ENCODE measurements at regions not wholly inside any gene's neighbourhood (a gene's known extent, or its start where the extent isn't known, plus 50 kb on each side); places are given as distances from the start of the nearest gene placed in this dataset.

- no peak for DNase-seq (ENCODE audit: low read depth)
- H3K4me3 ChIP-seq (ENCODE audit: low read depth, low read length): no peak overlapping the region
- TF ChIP-seq CTCF (IDR thresholded peaks at IDR 0.05; ENCODE audit: low read depth, low read length, missing control alignments): no peak
These were observed 847.7 kb downstream of the ROBO2 start for GRCh38 chr3:77887611-77888010.

- no peak overlapping the region for H3K4me3 ChIP-seq (ENCODE audit: low read depth, low read length)
- no peak for TF ChIP-seq CTCF (IDR thresholded peaks at IDR 0.05; ENCODE audit: low read depth, low read length, missing control alignments)
- DNase-seq (ENCODE audit: low read depth): no peak
These were observed 849.7 kb downstream of the ROBO2 start for GRCh38 chr3:77889616-77890015.

- no peak for TF ChIP-seq CTCF (IDR thresholded peaks at IDR 0.05; ENCODE audit: low read depth, low read length, missing control alignments)
- DNase-seq (ENCODE audit: low read depth): no peak
- H3K4me3 ChIP-seq (ENCODE audit: low read depth, low read length): no peak overlapping the region
These were observed 858.7 kb downstream of the ROBO2 start for GRCh38 chr3:77898621-77899020.

DNA sequence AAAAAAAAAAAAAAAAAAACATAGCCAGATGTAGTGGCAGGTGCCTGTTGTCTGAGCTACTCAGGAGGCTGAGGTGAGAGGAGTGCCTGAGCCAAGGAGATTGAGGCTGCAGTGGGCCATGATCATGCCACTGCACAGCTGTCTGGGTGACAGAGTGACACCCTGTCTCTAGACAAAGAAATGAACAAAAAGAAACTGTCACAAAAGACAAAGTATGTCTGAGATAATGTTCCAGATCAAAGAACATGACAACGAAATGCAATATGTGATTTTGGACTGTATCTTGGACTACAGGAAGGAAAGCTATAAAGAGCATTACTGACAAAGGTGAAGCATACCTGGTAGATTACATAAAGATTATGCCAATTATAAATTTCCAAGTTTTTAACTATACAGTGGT, 862.8 kb downstream of the ROBO2 start:
- DNase-seq (ENCODE audit: low read depth): no peak

DNA sequence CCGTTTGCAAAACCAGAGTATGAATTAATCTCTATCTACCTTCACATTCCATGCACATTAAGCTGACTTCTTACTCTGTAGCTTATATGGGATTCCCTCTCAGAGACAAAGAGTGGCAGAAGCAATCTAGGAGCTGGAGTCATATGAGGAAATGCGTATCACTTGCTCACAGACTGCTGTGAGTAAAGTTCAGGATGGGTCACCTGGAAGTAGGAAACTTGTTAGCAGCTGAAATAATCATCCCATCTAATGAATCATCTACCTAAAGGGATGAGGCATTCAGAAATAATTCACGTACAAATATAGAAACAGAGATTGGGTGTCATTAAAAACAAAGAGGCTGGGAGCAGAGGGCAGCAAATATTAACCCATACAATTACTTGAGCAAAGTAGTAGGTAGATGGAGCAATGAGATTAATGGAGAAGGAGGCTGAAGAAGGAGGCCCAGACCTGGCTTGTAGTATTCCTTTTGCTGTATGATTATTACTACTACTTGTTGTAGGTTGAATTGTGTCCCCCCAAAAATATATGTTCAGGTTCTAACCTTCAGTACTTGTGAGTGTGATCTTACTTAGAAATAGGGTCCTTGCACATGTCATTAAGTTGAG, 866.3 kb downstream of the ROBO2 start:
- no peak for DNase-seq (ENCODE audit: low read depth)
- TF ChIP-seq CTCF (IDR thresholded peaks at IDR 0.05; ENCODE audit: low read depth, low read length, missing control alignments): no peak

More for the DNA sequence above, 862.8 kb downstream of the ROBO2 start:
- no peak overlapping the region for H3K4me3 ChIP-seq (ENCODE audit: low read depth, low read length)
- no peak for TF ChIP-seq CTCF (IDR thresholded peaks at IDR 0.05; ENCODE audit: low read depth, low read length, missing control alignments)

DNA sequence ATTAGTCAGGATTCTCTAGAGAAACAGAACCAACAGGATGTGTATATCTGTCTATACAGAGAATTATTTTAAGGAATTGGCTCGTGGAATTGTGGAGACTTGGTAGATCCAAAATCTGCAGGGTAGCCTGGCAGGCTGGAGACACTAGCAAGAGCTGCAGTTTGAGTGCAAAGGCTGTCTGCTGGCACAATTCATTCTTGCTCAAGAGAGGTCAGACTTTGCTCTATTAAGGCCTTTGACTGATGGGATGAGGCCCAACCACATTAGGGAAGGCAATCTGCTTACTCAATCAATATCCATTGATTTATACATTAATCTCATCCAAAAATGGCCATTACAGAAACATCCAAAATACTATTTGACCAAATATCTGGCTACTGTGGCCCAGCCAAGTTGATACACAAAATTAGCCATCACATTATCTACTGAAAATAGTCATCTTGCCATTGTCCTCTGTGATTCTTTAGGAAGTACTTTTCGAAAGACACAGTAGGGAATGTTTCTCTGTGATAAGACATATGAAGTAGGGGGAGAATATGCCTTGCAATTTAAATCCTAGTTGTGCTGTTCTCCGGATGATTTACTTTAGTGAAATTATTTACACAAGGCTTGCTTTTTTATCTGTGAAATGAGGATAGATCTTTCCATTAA, 873.8 kb downstream of the ROBO2 start:
- no peak overlapping the region for H3K4me3 ChIP-seq (ENCODE audit: low read depth, low read length)
- no peak for TF ChIP-seq CTCF (IDR thresholded peaks at IDR 0.05; ENCODE audit: low read depth, low read length, missing control alignments)
- no peak for DNase-seq (ENCODE audit: low read depth)

More for the DNA sequence above, 866.3 kb downstream of the ROBO2 start:
- H3K4me3 ChIP-seq (ENCODE audit: low read depth, low read length): no peak overlapping the region

DNA sequence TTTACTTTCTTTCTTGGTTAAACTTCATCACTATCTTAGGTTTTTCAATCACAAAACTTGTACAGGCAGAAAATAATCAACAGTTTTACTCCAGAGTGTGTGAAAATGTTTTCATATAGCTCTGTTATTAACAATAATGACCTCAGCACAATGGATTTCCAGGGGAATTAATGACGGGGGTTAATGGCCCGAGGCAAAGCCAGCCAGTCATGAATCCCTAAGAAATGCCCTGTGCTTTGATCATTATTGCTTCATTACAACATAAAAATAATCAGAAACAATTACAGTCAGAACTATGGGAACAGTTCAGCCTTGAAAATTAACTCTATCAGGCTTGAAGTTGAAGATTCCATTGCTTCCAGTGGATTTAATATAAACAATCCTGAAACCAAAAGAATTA, 875.4 kb downstream of the ROBO2 start:
- H3K4me3 ChIP-seq (ENCODE audit: low read depth, low read length): no peak overlapping the region
- TF ChIP-seq CTCF (IDR thresholded peaks at IDR 0.05; ENCODE audit: low read depth, low read length, missing control alignments): no peak
- no peak for DNase-seq (ENCODE audit: low read depth)

Data from GM12864 (cell line).